Heart right ventricle (tissue), 16 donors: ENCODE measurements at regions not wholly inside any gene's neighbourhood (a gene's known extent, or its start where the extent isn't known, plus 50 kb on each side); places are given as distances from the start of the nearest gene placed in this dataset.

ENCODE experiments used
- ATAC-seq, 8 donors: fragments of 200-7000 bp; cut with Tn5 transposase; one replicate each; pipeline ENCODE4 v1.9.1; 2020; ENCODE audit warnings: mild to moderate bottlenecking in 8 of 8, moderate library complexity in 8 of 8, moderate number of reproducible peaks in 1 of 8
- DNase-seq, 2 donors: peaks; one replicate each; pipeline ENCODE4 v3.0.0-alpha.2; 2020
- H3K27ac ChIP-seq, 10 donors: fragments of 200-600 bp; sonication (generic) in 2 of 10; one replicate each; pipeline versions ENCODE4 v1.5.0 to v1.8.0; 2020 to 2022; ENCODE audit warnings: mild to moderate bottlenecking in 3 of 10
- H3K27me3 ChIP-seq, 7 donors: fragments of 200-600 bp; one replicate each; pipeline ENCODE4 v1.8.0; 2021 to 2022; ENCODE audit warnings: mild to moderate bottlenecking in 2 of 7
- H3K36me3 ChIP-seq, 9 donors: fragments of 200-600 bp; sonication (generic) in 1 of 9; one replicate each; pipeline versions ENCODE4 v1.5.0 to v1.8.0; 2020 to 2022; ENCODE audit warnings: mild to moderate bottlenecking in 2 of 9
- H3K4me1 ChIP-seq, 9 donors: fragments of 200-600 bp; sonication (generic) in 1 of 9; one replicate each; pipeline versions ENCODE4 v1.5.0 to v1.8.0; 2020 to 2022; ENCODE audit warnings: mild to moderate bottlenecking in 4 of 9
- H3K4me3 ChIP-seq, 10 donors: fragments of 200-600 bp; sonication (generic) in 2 of 10; one replicate each; pipeline versions ENCODE4 v1.5.0 to v1.8.0; 2020 to 2022; ENCODE audit warnings: mild to moderate bottlenecking in 7 of 10, moderate library complexity in 2 of 10
- H3K9me3 ChIP-seq, 11 donors: fragments of 200-600 bp in 10 of 11; sonication (generic) in 2 of 11; one replicate each; pipeline versions ENCODE4 v1.5.0 to v1.8.0; 2013 to 2022; ENCODE audit warnings: mild to moderate bottlenecking in 2 of 11, control low read depth in 1 of 11, moderate library complexity in 1 of 11
- WGBS, 2 donors: extraction: QIAGEN DNeasy Blood & Tissue Kit; methylation state at CpG; one replicate each; pipeline ENCODE4 v1.1.7; 2013; ENCODE audit warnings: inconsistent platforms in 1 of 2; 5-methylcytosine and 5-hydroxymethylcytosine counted together
- intact Hi-C, 10 donors: fragments of 100-400 bp; cut with DNase I; formaldehyde crosslinking; loops; one replicate each; pipeline versions ENCODE4 v1.11.1 to v1.14.2; 2022
- TF ChIP-seq, protein P1 (sequence below), 9 donors: fragments of 200-600 bp; sonication (generic) in 2 of 9; IDR thresholded peaks; one replicate each; pipeline versions ENCODE4 v1.5.0 to v1.8.0; 2021 to 2022; ENCODE audit warnings: antibody characterized with exemption in 9 of 9, mild to moderate bottlenecking in 5 of 9, moderate library complexity in 1 of 9
- donor health status: Arrhythmogenic right ventricular cardiomyopathy.
- donor health status: ischemic (EF 13 %, LVEDD 7.1; RV severe dilation, severe dysfunction).
- donor health status: healthy with polysubstance abuse.
- donor health status: DM: no; HTN: yes; CAD: no.
- donor health status: DM: no; HTN: no; CAD: no.
- donor health status: ischemic (EF 25% LVEDD 6.9; RV normal size, moderate dysfunction).
- donor health status: ischemic (EF 25% LVEDD 5.7; RV mildly dilated, moderate dysfunction).
- donor health status: healthy.
- donor health status: DM: yes; HTN: yes; CAD: no.
- donor health status: Ischemic cardiomyopathy.
- donor health status: ischemic (EF 35%, LVEDD 5.7; RV mildly dilated, moderate dysfunction).
- donor health status: nonischemic (EF 11% LVEDD 7.7; RV severe dilation, severe dysfunction).
- donor health status: DM: yes; HTN: yes; CAD: no.
- donor health status: PGD.
- donor health status: ischemic (EF 29% LVEDD 5.4; RV normal size, mild dysfunction).
- donor health status: nonischemic (EF 23%, LVEDD 6.1; RV moderate dilation, normal function).

DNA sequence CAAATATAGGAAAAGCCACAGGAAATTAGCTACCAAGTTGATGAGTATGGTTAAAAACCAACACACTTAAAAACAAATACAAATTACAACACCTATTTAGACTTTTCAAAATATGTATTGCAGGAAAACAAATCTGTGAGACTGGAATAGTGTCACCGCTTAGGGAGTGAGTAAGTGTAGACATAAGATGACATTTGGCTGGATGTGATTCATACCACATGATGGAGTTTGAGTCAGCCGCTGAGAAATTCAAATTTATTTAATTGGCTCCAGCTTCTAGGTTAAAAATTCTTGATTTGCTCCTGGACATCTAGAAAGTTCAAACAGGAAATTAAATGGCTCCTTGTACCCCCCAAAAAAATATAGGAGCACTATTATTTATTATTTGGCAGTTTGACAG lies 531.7 kb downstream of the SLITRK1 start:
- TF ChIP-seq, protein P1, sequence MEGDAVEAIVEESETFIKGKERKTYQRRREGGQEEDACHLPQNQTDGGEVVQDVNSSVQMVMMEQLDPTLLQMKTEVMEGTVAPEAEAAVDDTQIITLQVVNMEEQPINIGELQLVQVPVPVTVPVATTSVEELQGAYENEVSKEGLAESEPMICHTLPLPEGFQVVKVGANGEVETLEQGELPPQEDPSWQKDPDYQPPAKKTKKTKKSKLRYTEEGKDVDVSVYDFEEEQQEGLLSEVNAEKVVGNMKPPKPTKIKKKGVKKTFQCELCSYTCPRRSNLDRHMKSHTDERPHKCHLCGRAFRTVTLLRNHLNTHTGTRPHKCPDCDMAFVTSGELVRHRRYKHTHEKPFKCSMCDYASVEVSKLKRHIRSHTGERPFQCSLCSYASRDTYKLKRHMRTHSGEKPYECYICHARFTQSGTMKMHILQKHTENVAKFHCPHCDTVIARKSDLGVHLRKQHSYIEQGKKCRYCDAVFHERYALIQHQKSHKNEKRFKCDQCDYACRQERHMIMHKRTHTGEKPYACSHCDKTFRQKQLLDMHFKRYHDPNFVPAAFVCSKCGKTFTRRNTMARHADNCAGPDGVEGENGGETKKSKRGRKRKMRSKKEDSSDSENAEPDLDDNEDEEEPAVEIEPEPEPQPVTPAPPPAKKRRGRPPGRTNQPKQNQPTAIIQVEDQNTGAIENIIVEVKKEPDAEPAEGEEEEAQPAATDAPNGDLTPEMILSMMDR (IDR thresholded peaks at IDR 0.05), result no peak
- H3K9me3 ChIP-seq, result peaks cover 0 to 3% (median 0%) of the 10 kb centered on the region in 11 donors
- intact Hi-C loops, result no loop called here
- WGBS, 2 donors, result 79 to 85% methylated on average over 2 of the region's 2 CpGs
- H3K4me3 ChIP-seq, result no peak overlapping the region
- H3K36me3 ChIP-seq, result no peaks in the 10 kb centered on the region
- DNase-seq (no peak), ATAC-seq (no peak)
- no peak overlapping the region for H3K27ac ChIP-seq
- H3K27me3 ChIP-seq, result no peaks in the 10 kb centered on the region
- H3K4me1 ChIP-seq, result no peaks in the 10 kb centered on the region

DNA sequence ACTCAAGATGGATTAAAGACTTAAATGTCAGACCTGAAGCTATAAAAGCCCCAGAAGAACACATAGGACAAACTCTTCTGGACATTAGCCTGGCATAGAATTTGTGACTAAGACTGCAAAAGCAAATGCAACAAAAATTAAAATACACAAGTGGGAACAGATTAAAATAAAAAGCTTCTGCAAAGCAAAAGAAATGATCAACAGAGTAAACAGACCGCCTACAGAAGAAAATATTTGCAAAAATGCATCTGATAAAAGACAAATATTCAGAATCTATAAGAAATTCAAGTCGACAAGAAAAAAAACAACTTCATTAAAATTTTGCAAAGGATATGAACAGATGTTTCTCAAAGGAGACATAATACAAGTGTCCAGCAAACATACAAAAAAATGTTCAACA lies 537.8 kb downstream of the SLITRK1 start:
- ATAC-seq (no peak), DNase-seq (no peak)
- TF ChIP-seq, protein P1 (IDR thresholded peaks at IDR 0.05), result no peak
- Histone ChIP-seq H3K9me3 (peaks cover 0 to 20% (median 3%) of the 10 kb centered on the region in 11 donors), H3K27me3 (no peaks in the 10 kb centered on the region), H3K4me3 (no peak overlapping the region), H3K4me1 (no peaks in the 10 kb centered on the region), H3K36me3 (no peaks in the 10 kb centered on the region), H3K27ac (no peak overlapping the region)
- intact Hi-C loops, result no loop called here
- WGBS, 2 donors, result 77 to 90% methylated on average over 2 of the region's 2 CpGs

DNA sequence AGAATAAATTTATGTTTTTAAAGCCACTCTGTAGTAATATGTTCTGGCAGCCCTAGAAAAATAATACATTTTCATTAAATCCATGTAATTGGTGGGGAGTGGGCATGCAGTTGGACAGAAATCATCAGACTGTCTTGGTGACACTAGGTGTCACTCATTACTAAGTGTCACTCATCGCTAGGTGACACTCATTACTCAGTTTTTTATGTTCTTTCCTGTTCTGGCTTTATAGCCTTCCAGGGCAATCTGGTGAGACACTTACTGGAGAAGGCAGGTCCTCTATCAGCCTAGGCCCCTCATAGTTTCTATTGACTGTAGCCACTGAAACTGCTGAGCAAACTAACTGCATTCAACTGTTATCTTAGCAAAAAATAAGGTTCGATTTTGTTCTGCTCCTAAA lies 542.1 kb downstream of the SLITRK1 start:
- DNase-seq, result no peak
- Histone ChIP-seq H3K27me3 (no peaks in the 10 kb centered on the region), H3K4me3 (no peak overlapping the region), H3K27ac (no peak overlapping the region), H3K9me3 (peaks cover 0 to 22% (median 0%) of the 10 kb centered on the region in 11 donors), H3K36me3 (no peaks in the 10 kb centered on the region), H3K4me1 (no peaks in the 10 kb centered on the region)
- intact Hi-C loops, result no loop called here
- ATAC-seq, result no peak
- 71 to 79% methylated on average over 2 of the region's 2 CpGs for WGBS, 2 donors
- TF ChIP-seq, protein P1 (IDR thresholded peaks at IDR 0.05), result no peak

DNA sequence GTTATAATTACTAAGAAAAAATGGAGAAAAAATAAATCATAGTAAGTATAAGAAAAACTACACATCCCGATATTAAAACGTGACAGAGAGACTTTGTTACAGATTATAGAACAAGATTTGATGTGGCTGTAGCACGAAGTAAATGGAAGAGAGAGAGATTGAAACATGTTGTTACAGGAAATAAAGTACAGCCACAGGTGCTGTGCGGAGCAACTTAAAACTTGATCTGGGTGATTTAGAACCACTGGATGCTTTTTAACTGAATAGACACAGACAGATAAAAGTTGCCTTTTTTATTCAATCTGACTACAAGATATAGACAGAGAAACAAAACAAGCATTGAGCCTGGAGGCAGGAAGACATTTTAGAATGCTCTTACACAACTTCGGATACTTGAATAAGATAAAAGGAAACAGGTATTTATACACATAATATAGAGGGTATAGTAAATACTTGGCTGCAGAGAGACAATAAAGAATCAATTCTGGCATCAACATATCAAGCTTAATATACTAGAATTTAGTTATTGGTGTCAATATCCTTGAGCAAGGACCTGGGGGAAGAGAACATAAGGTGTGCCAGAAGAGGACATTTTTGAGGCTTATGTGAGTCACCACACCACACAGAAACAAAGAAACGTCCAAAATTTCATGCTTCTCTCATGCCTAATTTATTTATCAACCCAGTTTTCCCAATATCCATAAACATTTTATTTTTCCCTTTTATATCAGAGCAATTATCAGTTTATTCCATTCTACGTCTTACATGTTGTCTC lies 548.5 kb downstream of the SLITRK1 start:
- no peak overlapping the region for H3K27ac ChIP-seq
- no peak for DNase-seq
- TF ChIP-seq, protein P1 (IDR thresholded peaks at IDR 0.05), result no peak

More for the DNA sequence above, 548.5 kb downstream of the SLITRK1 start:
- ATAC-seq, result no peak
- H3K4me1 ChIP-seq, result no peaks in the 10 kb centered on the region
- H3K9me3 ChIP-seq, result peaks cover 0 to 11% (median 0%) of the 10 kb centered on the region in 11 donors
- no peaks in the 10 kb centered on the region for H3K36me3 ChIP-seq
- H3K27me3 ChIP-seq, result no peaks in the 10 kb centered on the region
- no peak overlapping the region for H3K4me3 ChIP-seq
- intact Hi-C loops, result no loop called here
- 69 to 82% methylated on average over 7 of the region's 7 CpGs for WGBS, 2 donors
